HPDE6-E6E7 (cell line): ENCODE measurements at regions not wholly inside any gene's neighbourhood (a gene's known extent, or its start where the extent isn't known, plus 50 kb on each side); places are given as distances from the start of the nearest gene placed in this dataset.

ENCODE experiments used
- DNase-seq: peaks from one replicate; pipeline ENCODE4 v3.0.0; 2011; ENCODE audit warnings: missing footprints; ENCODE audit errors: extremely low spot score

DNA sequence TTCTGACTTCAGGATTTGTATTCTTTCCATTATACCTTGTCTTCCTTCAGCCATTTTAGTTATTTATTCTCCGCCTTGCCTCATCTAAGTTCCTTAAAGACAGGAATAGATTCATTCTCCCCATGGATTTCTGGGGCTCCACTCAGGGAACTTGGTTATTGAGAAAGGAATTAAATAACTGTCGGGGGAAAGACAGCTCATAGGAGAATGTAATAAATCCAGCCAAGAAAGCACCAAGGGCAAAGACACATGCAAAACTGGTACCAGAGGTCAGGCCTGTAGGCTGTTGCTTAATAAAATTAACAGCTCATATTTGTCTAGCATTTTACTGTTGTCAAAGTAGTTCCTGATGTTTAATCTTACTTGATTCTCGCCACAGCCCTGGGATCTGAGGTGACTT lies 357.2 kb downstream of the TMEM38B start:
- no peak for DNase-seq

DNA sequence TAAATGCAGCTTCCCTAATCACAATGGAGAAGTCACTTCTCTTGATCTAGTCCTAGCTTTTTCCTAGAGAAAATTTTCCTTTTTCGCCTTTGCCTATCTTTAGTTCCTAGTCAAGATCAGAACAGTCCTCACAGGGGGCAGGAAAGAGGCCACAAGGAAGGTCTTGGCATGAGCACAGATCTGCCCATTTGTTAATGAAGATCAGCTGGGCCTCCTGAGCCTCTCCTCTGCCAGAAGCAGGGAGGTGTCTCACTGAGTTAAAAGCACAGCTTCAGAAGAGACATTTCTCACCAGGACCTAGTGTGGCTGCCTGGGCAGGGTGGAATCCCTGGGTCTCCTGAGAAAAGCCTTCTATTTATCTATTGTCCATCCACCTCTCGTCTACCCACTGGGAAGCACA lies 357.8 kb downstream of the TMEM38B start:
- no peak for DNase-seq

DNA sequence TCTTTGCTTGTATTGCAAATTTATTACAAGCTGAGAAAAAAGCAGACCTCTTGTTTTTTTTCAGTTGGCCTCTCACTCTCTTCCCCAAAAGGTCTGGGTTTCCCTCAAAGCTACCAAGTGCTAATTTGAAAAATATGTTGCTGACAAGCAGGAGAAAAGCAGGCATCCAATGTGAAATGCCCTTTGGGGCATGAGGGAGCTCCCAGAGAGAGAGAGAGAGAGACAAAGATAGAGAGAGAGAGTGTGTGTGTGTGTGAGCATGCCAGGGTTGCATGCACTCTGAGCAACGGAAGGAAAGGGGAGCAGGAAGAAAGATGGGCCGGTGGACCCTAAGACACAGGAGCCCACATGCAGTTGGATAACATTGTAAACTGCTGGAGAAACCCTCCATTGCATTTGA lies 358.4 kb downstream of the TMEM38B start:
- DNase-seq = no peak

DNA sequence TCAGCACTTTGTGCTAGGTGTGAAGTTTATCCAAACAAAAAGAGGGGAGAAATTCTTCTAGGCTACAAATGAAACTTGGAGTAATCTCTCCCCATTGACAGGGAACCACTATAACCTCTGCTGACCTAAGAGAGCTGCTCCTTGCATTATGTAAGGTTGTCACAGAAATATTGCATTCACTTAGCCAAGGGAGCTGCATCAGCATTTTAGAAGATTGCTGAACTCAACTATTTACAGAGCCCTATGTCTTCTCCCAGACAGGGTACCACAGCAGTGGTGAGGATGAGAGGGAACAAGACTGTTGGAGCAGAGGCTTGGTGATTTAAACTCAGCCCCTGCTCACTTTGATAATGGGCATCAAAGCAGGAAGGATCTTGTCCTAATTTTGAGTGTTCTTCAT lies 362.0 kb downstream of the TMEM38B start:
- no peak for DNase-seq

DNA sequence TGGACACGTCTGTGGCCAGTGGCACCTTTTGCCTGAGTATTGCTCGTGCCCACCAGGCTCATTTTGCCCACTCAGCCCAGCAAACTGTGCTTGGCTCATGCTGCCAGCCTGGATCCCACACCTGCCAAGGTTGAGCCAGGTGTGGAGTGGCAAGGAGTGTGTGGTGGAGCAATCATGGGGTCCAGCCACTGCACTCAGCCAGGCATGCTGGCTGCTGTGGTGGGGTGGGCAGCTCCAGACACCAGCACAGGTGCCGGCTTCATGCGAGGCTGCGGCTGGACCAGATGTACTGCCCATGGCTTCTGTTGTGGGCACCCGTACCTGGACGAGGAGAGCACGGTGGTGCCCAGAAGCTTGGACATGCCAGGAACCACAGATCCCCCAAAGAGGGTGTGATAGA lies 364.1 kb downstream of the TMEM38B start:
- no peak for DNase-seq

DNA sequence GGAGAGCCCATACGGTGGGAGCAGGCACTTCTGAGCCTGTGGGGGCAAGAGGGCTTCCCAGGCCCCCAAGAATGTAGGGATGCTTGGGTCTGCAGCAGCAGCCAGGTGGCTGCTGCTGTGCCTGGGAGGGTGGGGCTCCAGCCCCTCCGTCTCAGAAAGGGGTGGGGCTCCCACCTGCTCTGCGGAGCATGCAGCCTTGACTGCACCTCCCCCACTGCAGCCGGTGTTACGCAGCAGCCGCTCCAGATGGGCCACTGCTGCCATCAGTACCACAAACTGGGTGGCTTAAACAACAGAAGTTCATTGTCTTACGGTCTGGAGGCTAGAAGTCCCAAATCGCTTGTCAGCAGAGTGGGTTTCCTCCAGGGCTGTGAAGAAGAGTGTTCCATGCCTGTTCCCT lies 365.5 kb downstream of the TMEM38B start:
- no peak for DNase-seq

DNA sequence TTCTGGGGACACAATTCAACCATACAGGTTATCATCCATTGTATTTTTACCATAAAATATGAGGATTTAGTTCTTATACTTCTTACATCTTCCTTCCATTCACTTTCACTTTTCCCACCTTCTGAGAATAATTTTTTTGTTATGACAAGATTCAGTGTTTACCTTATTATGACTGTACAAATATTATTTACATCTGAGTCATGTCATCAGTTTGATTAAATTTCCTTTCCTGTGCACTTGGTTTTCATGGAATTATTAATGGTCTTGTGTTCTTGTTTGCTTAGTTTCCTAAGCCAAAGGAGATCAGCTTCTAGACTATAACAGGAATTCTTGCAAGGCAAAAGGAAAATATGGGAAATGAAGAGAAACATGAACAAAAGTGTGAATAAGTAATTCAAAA lies 366.5 kb downstream of the TMEM38B start:
- DNase-seq = no peak

DNA sequence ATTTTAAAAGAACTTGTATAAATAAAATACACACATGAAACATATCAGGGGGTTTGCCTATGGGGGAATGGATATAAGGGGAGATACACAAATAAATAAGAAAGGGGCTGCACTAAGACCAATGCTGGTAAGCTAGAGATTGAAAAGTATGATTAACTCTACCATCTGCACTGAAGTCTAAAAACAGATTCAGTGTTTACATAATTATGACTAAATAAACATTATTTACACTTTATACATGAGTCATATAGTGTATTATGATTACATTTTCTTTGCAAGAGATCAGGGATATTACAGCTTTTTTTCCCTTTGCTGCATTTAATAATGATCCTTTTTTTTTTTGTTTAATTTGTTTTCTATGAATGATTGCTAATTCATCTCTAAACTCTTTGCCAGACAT lies 367.9 kb downstream of the TMEM38B start:
- DNase-seq = no peak

DNA sequence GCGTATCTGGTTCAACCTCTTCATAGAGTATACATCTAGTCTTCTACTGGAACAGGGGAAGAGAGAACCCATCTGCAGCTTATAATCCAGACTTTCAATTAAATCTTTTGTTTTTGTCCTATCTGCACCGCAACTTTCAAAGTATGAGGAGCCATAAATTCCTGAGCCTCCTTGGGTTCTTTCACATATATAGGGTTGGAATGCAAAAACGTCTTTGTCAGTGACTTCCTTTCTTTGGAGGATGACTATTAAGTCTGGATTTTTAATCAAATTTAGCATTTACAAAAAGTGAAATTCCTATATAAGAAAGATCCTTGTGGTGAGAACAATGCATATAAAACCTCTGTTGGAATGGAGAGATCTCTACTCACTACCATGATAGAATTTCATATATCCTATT lies 370.8 kb downstream of the TMEM38B start:
- DNase-seq = no peak

DNA sequence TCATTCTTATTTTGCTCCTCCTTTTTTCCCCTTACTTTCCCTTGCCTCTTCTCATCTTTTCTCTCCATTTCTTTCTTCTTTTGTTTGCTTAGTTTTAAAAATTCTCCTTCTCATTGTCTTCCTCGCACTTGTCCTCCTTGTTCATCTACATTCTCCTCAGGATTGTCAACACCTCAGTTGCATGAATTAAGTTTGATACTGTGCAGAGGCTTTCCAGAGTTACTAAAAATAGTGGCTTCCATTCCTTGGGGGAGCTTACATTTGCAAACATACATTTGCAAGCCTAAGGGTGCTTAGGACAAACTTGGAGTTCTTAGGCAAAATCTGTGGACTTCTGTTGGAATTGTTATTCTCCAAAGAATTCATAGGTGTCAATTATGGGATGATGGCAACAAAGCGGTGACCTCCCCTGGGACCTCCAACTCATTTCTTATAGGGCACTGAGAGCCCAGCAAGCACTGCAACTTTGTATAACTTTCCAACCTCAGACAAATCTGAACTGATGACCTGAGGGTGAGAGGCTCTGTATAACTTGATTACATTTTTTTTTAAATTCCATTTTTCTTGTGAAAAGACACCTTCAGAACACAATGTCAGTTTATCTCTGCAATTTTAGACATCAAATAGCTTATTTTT lies 371.4 kb downstream of the TMEM38B start:
- DNase-seq = no peak

DNA sequence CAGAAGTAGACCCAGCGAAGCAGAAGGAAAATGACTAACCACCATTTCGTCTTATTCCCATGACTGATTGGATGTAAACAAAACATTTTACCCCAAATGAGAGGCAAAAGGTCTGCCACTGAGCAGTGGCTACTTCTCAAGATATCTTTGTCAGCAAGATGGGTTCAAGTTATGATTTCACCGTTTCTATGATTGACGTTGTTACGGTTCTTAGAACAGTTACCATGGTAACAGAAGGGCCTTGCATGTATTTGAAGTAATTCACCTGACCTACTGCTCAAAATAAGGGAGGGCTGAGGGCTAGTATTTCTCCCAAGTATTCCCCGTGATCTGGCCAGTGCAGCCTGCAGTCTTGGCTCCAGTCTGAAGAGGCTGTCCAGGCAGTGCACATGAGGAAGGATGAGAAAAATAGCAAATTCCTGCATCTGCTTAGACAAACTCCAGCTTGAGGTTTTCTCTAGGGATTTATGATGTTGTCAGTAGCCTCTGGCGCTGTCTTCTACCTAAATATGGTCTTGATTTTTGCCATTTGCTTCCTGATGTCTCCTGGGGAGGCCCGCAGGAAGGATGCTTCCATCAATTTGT lies 372.7 kb downstream of the TMEM38B start:
- no peak for DNase-seq

DNA sequence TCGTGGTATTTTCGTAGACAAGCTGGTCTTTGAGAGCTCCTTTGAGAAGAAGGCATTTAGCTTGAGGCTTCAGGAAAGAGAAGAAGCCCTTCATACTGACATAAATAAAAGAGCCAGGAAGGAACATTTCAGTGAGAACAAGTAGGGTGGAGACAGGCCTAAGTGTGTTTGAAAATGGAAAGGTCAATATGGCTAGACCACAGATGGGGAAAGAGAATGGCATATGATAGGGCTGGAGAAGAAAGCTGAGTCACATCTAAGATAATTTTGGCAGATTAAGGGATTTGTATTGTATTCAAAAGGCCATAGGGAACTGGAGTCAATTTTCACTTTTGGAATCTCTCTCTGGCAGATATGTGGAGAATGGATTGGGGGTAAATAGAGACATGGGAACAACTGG lies 374.9 kb downstream of the TMEM38B start:
- no peak for DNase-seq

DNA sequence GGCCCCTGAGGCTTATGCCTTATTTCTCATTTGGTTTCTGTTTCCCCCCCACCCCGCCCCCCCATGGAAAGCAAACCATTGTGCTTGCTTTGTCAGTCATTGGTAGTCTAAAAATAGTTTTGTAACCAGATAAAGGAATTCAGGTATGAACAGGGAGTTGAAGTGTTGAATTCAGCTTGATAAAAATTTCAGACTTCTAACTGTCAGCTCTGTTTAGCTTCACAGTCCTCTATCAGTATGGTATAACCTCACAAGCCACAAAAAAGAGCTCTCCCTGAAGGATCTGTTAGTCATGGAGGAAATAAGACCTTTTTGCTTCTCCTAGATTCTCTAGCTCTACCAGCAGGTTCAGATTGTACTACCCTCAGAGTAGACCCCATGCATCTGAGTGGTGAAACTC lies 378.1 kb downstream of the TMEM38B start:
- no peak for DNase-seq

DNA sequence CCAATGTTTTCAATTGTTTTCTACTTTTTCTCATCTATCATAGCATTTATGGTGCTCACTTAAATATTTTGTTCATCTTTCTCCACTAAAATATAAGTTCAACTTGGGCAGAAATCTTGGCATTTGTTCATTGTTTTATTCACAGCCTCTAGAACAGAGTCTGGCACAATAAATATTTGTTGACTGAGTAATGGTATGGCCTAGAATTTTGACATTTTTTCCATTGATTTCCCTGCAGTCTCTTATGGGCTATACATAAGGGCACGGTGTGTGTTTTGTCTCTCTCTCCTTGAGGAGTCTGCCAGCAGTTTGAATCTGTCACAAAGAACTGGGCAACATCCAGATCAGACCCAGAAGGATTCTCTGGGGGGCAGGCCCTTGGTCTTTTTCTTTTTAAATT lies 379.7 kb downstream of the TMEM38B start:
- no peak for DNase-seq

DNA sequence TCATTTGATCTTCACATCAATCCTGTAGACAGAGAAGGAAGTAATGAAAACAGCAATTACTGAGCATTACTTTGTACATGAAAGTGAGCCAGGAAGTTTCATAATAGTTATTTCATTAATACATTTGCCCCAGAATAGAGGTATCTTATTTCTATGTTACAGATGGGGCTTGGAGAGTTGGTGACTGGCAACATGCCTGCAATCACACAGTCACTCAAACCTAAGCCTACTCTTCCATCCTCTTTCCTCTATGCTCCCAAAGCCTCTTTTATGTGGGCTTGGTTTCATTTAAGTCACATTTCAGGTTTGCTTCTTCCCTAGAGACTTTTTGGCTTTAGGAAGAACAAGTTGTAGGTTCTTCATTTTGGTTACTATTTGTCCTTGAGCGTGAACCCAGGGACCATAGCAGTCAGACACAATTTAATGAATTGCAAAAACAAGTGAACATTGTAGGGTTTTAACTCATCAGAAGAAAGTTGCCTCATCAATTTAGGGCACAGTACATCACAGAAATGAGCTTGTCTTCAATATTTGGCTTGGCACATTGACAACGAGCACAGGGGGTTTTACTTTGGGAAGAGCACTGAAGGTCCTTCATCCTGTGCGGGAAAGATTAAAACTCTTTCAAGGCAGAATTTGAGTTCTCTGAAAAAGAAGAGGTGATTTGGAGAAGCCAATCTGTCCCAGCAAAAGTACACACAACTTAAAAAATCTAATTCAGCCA lies 381.1 kb downstream of the TMEM38B start:
- no peak for DNase-seq

DNA sequence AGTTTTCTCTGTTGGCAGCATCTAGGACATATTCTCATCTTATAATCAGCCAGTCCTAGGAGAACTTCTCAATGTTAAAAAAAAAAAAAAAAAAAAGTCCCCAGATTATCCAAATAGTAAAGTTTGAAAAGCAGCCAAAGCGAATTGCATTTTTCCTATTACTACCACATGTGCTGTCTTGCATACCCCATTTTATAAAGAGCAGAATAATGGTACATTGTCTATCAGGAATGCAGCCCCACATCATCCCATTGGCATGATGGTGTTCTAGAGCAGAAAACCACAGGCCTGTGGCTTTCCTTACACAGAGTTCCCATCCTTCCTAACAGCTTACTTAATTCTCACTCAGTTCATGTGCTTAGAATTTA lies 381.6 kb downstream of the TMEM38B start:
- no peak for DNase-seq

DNA sequence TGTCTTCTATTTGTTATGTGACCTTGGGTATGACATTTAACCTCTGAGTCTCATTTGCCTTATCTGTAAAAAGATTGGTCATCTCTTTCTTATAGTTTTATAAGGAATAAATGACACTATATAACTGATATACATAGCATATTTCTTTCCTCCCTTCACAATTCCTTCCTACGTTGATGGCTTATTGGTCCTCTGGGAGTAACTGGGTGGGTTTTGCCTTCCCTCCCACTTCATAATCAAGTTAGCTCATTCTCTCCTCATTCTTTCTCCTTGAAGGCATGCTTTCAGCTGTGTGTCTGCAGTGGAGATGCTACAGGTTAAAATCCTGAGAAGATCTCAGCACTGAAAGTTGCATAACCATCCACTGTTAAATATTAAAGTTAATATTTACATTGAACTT lies 382.4 kb downstream of the TMEM38B start:
- no peak for DNase-seq

DNA sequence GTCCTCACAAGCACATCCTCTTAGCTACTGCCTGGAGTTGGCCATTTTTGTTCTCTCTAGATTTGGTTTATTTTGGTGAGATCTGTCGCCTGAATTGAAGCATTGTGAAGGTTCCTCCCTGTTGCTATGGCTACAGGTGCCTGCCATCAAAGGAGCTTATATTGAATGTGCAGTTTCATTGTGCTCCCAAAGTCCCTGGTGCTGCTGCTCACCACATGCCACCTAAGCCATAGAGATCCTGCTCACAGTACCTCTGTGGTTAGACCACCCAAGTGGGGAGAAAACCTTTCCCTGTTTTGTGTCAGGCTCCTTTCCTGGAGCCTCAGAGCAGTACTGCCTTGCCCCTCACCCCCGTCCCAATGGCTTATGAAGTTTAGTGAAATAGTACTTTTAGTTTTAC lies 383.4 kb downstream of the TMEM38B start:
- no peak for DNase-seq

DNA sequence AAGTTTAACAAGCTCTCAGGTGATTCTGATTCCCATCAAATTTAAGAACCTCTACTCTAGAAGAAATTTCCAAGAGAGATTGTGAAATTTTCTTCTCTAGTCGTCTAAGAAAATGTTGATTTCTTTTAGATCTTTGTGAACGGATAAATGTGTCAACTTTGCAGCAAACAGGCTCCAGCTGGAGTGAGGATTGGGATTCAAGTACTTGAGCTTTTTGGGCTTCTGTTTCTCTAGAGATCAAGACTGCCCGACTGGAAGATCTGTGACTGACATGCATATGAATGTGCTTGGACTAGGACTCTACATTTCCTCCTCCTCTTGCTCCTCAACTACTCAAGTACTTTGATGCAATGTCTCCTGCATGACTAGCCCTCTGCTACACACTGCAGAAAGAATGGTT lies 388.3 kb downstream of the TMEM38B start:
- no peak for DNase-seq

DNA sequence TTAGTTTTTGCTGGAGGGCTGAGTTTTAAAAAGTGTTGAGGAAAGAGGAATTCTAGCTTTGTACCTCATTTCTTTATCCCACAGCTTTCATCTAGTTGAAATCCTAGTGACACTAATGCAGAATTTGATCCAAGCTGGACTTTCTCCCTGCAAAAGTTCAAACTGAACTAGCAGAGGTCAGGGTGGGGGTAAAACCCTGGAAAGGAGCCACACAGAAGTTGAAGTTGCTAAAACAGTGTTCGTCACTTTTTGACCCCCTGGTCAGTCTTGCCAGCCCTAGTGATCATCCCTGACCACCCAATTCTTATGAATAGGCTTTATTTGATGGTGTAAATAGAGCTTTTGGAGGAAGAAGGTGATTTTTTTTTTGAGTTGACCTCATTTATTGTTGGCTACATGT lies 390.4 kb downstream of the TMEM38B start:
- no peak for DNase-seq

DNA sequence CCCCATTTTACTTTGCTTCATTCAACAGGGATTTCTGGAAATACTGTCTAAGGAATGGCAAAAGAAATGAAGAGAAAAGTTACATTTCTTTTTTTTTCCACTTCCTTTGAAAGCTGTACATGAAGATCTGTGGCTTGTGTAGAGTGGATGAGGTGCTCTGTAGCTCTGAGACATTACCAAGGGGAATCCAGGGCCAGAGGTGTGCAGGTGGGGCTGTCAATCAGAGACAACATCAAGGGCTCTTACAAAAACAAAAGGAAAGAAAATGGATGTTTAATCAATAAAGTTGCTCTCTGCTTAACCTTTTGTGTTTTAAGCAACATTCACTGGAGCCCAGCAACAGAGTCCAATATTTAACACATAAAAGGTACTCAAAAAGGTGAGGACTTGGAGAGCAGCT lies 391.1 kb downstream of the TMEM38B start:
- no peak for DNase-seq

DNA sequence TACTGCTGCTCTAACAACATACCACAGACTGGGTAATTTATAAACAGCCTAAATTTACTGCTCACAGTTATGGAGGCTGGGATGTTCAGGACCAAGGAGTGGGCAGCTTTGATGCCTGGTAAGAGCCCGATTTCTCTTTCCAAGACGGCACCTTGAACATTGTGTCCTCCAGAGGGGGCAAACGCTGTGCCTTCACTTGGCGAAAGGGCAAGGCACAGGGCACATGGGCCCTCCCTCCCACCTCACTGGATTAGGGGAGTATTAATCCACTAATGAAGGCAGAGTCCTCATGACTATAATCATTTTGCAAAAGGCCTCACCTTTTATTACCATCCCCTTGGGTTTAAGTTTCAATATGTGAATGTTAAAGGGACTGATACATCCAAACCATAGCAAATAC lies 397.7 kb downstream of the TMEM38B start:
- no peak for DNase-seq

DNA sequence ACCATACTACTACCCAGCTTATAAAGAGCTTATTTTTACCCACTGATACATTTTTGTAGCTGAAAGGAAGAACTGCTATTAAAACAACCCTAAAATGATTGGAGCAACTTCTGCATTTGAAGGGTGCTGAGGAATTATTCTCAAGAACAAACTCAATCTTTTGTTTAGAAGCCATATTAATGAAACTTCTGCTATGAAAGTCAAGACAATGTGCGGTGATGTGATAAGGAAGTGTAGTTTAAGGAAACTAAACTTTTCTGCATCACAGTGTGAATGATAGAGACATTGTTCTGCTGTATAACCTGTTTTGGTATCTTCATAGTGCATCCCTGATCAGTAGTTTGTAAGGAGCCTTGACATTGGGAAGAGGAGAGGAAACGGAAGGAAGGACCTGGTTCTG lies 408.5 kb downstream of the TMEM38B start:
- no peak for DNase-seq

DNA sequence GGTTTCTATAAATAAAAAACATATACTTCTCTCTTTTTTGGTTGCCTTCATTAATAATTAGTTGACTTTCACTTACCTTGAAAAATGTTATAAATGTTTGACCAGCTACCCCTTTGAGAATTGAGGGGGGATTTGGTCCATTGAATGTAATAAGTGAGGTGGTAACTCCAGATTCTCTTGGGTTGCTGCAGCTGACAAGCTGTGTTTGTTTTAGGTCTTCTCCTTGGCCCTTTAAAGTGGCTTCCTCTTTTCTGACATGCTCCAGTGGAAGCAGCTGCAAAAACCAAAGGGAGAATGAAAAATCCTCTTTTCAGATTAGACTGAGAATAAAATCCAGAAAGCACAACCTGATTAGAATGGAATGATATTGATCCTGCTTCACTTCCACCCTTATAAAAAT lies 410.5 kb downstream of the TMEM38B start:
- no peak for DNase-seq
